HEK293 (cell line): ENCODE measurements at regions not wholly inside any gene's neighbourhood (a gene's known extent, or its start where the extent isn't known, plus 50 kb on each side); places are given as distances from the start of the nearest gene placed in this dataset.

Experiments used
- CTCF ChIA-PET: fragments of 350-600 bp; formaldehyde crosslinking; extraction: SDS; loops from one replicate; lab custom pipeline; 2021; ENCODE audit warnings: antibody characterized with exemption; lab: Yijun Ruan, JAX
- POLR2A ChIA-PET: fragments of 300-600 bp; formaldehyde crosslinking; extraction: SDS; loops from one replicate; lab custom pipeline; 2020; ENCODE audit warnings: antibody characterized with exemption, inconsistent platforms; lab: Yijun Ruan, JAX
- H3K27ac ChIP-seq: fragments of 200-500 bp; sonication (Bioruptor generic); 2 replicates; pipeline ENCODE4 v1.5.1; 2014; ENCODE audit warnings: low read depth, low read length, control low read depth, inconsistent platforms; ENCODE audit errors: extremely low read depth
- H3K36me3 ChIP-seq, 2 experiments: fragments of 200-500 bp in 1 of 2; sonication (Bioruptor generic) in 1 of 2; 1 replicate in 1 of 2; 2 replicates in 1 of 2; pipeline ENCODE4 v1.5.1; 2014 to 2017; ENCODE audit warnings: inconsistent platforms in 2 of 2, low read length in 2 of 2; ENCODE audit not compliant: control insufficient read depth in 2 of 2, insufficient read depth in 1 of 2
- H3K4me1 ChIP-seq: fragments of 200-500 bp; sonication (Bioruptor generic); 2 replicates; pipeline ENCODE4 v1.5.1; 2014; ENCODE audit warnings: mild to moderate bottlenecking, low read length, inconsistent platforms; ENCODE audit not compliant: control insufficient read depth, insufficient read depth
- H3K4me3 ChIP-seq: 2 replicates; pipeline ENCODE4 v1.5.1; 2011; ENCODE audit warnings: low read depth, mild to moderate bottlenecking, control low read depth, low read length, moderate library complexity
- H3K9me3 ChIP-seq: fragments of 200-500 bp; sonication (Bioruptor generic); 2 replicates; pipeline ENCODE4 v1.5.1; 2014; ENCODE audit warnings: low read depth, low read length, inconsistent platforms; ENCODE audit not compliant: control insufficient read depth, insufficient read depth
- ATF2 ChIP-seq: fragments of 450-650 bp; formaldehyde crosslinking; IDR thresholded peaks from 2 replicates; pipeline ENCODE4 v1.5.1; 2016; ENCODE audit warnings: missing biosample characterization, missing genetic modification characterization, low read depth
- KLF8 ChIP-seq: fragments of 450-650 bp; formaldehyde crosslinking; IDR thresholded peaks from 2 replicates; pipeline ENCODE4 v1.5.1; 2016; ENCODE audit warnings: missing biosample characterization, missing genetic modification characterization
- SCRT2 ChIP-seq: fragments of 450-650 bp; formaldehyde crosslinking; IDR thresholded peaks from 2 replicates; pipeline ENCODE4 v1.5.1; 2016; ENCODE audit warnings: missing biosample characterization, missing genetic modification characterization
- TCF7L2 ChIP-seq: IDR thresholded peaks from 2 replicates; pipeline ENCODE4 v1.6.1; 2011; ENCODE audit warnings: low read depth, mild to moderate bottlenecking, inconsistent platforms, low read length, moderate library complexity, borderline replicate concordance
- ZEB2 ChIP-seq: fragments of 450-650 bp; formaldehyde crosslinking; IDR thresholded peaks from 2 replicates; pipeline ENCODE4 v1.5.1; 2016; ENCODE audit warnings: missing biosample characterization, missing genetic modification characterization
- ZFP69B ChIP-seq: fragments of 450-650 bp; formaldehyde crosslinking; IDR thresholded peaks from 2 replicates; pipeline ENCODE4 v1.5.1; 2016; ENCODE audit warnings: missing biosample characterization, missing genetic modification characterization
- ZNF24 ChIP-seq: fragments of 450-650 bp; formaldehyde crosslinking; IDR thresholded peaks from 2 replicates; pipeline ENCODE4 v1.5.1; 2016; ENCODE audit warnings: missing biosample characterization, missing genetic modification characterization
- ZNF362 ChIP-seq: fragments of 450-650 bp; formaldehyde crosslinking; IDR thresholded peaks from 2 replicates; pipeline ENCODE4 v1.5.1; 2016; ENCODE audit warnings: missing biosample characterization, missing genetic modification characterization
- ZNF37A ChIP-seq: fragments of 450-650 bp; IDR thresholded peaks from 2 replicates; pipeline ENCODE4 v1.5.1; 2018; ENCODE audit warnings: missing biosample characterization, missing genetic modification characterization
- ZNF423 ChIP-seq: fragments of 450-650 bp; formaldehyde crosslinking; IDR thresholded peaks from 2 replicates; pipeline ENCODE4 v1.5.1; 2016; ENCODE audit warnings: missing biosample characterization, missing genetic modification characterization
- ZNF510 ChIP-seq: fragments of 450-650 bp; formaldehyde crosslinking; IDR thresholded peaks from 2 replicates; pipeline ENCODE4 v1.5.1; 2018; ENCODE audit warnings: mild to moderate bottlenecking, missing genetic modification characterization, missing biosample characterization; ENCODE audit not compliant: insufficient replicate concordance
- ZNF518A ChIP-seq: fragments of 450-650 bp; formaldehyde crosslinking; conservative IDR thresholded peaks from 2 replicates; pipeline ENCODE4 v1.5.1; 2016; ENCODE audit warnings: low read depth, missing biosample characterization, missing genetic modification characterization
- ZNF580 ChIP-seq: fragments of 450-650 bp; formaldehyde crosslinking; IDR thresholded peaks from 2 replicates; pipeline ENCODE4 v1.5.1; 2016; ENCODE audit warnings: missing biosample characterization, missing genetic modification characterization
- ZNF621 ChIP-seq: fragments of 450-650 bp; formaldehyde crosslinking; IDR thresholded peaks from 2 replicates; pipeline ENCODE4 v1.5.1; 2017; ENCODE audit warnings: missing biosample characterization, missing genetic modification characterization
- ZNF692 ChIP-seq: fragments of 450-650 bp; formaldehyde crosslinking; IDR thresholded peaks from 2 replicates; pipeline ENCODE4 v1.5.1; 2016; ENCODE audit warnings: missing biosample characterization, missing genetic modification characterization
- ZNF76 ChIP-seq: fragments of 450-650 bp; formaldehyde crosslinking; IDR thresholded peaks from 2 replicates; pipeline ENCODE4; 2016; ENCODE audit warnings: low read depth, missing biosample characterization, missing genetic modification characterization, borderline replicate concordance
- ZNF777 ChIP-seq: fragments of 450-650 bp; formaldehyde crosslinking; IDR thresholded peaks from 2 replicates; pipeline ENCODE4 v1.5.1; 2017; ENCODE audit warnings: missing biosample characterization, missing genetic modification characterization, borderline replicate concordance
- ZSCAN4 ChIP-seq: fragments of 450-650 bp; formaldehyde crosslinking; IDR thresholded peaks from 2 replicates; pipeline ENCODE4 v1.5.1; 2017; ENCODE audit warnings: missing biosample characterization, missing genetic modification characterization

- H3K4me1 ChIP-seq = no peaks in the 10 kb centered on the region
- CTCF ChIA-PET = no interaction called here
- TF ChIP-seq ZNF37A (tag by site-specific recombination) (no peak), ZNF510 (tag by site-specific recombination) (no peak), ZNF24 (tag by site-specific recombination) (no peak)
- TF ChIP-seq, all 188 proteins: peak for 0
- Histone ChIP-seq H3K9me3 (no peaks in the 10 kb centered on the region), H3K27ac (no peak overlapping the region), H3K4me3 (no peak overlapping the region), H3K36me3 (no peaks in the 10 kb centered on the region)
- POLR2A ChIA-PET = no interaction called here
Observed at GRCh38 chr3:160081958-160082533, 93.4 kb downstream of the IL12A start.

- Histone ChIP-seq H3K9me3 (no peaks in the 10 kb centered on the region), H3K27ac (no peak overlapping the region), H3K4me1 (no peaks in the 10 kb centered on the region), H3K36me3 (no peaks in the 10 kb centered on the region), H3K4me3 (no peak overlapping the region)
- ChIA-PET POLR2A (no interaction called here), CTCF (no interaction called here)
- no peak for TF ChIP-seq ZNF621 (tag by site-specific recombination)
- no peak for TF ChIP-seq ZNF362
- TF ChIP-seq ZFP69B (tag by site-specific recombination) = no peak
- no peak for TF ChIP-seq ZNF423 (tag by site-specific recombination)
- no peak for TF ChIP-seq ZEB2 (tag by site-specific recombination)
- TF ChIP-seq ZNF580 (tag by site-specific recombination) = no peak
- TF ChIP-seq ZNF777 (tag by site-specific recombination) = no peak
- TF ChIP-seq ZNF510 (tag by site-specific recombination) = no peak
- TF ChIP-seq ZNF692 = no peak
- no peak for TF ChIP-seq ZNF518A
Observed at GRCh38 chr3:160084998-160085397, 96.4 kb downstream of the IL12A start.

GRCh38 chr3:160088492-160089137 is 100.0 kb downstream of the IL12A start:
- H3K4me1 ChIP-seq = no peaks in the 10 kb centered on the region
- no peaks in the 10 kb centered on the region for H3K9me3 ChIP-seq
- POLR2A ChIA-PET = no interaction called here
- no peaks in the 10 kb centered on the region for H3K36me3 ChIP-seq
- no peak overlapping the region for H3K27ac ChIP-seq
- no peak overlapping the region for H3K4me3 ChIP-seq
- no peak for TF ChIP-seq ZSCAN4 (tag by site-specific recombination)
- no peak for TF ChIP-seq SCRT2 (tag by site-specific recombination)
- TF ChIP-seq TCF7L2 = no peak
- no peak for TF ChIP-seq ZNF76 (tag by site-specific recombination)
- no peak for TF ChIP-seq KLF8 (tag by site-specific recombination)
- TF ChIP-seq ATF2 = no peak
- CTCF ChIA-PET = interaction anchor here (0.6 to 0.7 kb wide), 2 partner anchors 178 to 1425 kb away, joined by 3 to 4 read pairs; no protein-coding TSS in a partner anchor
